ENCODE measurements at regions not wholly inside any gene's neighbourhood (a gene's known extent, or its start where the extent isn't known, plus 50 kb on each side); places are given as distances from the start of the nearest gene placed in this dataset.

DNA sequence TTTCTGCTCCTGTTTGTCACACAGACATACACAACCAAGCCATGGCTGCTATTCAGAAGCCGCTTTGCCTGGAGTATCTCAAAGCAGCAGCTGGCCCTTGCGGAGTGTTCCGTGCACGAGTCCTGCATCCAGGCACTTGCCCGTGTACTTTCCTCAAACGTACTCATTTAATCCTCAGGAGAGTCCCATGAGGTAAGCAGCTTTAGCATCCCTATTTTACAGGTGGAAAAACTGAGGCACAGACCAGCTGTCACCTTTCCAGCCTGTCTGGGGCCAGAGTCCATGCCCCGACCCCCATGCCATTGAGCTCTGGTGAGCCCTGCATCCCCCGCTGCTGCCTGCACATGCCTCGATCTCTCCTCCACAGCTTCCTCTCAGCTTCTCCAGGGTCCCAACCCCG is 130.0 kb downstream of the ERMARD start:
- no peak overlapping the region for H3K27ac ChIP-seq
- TF ChIP-seq, protein P1, sequence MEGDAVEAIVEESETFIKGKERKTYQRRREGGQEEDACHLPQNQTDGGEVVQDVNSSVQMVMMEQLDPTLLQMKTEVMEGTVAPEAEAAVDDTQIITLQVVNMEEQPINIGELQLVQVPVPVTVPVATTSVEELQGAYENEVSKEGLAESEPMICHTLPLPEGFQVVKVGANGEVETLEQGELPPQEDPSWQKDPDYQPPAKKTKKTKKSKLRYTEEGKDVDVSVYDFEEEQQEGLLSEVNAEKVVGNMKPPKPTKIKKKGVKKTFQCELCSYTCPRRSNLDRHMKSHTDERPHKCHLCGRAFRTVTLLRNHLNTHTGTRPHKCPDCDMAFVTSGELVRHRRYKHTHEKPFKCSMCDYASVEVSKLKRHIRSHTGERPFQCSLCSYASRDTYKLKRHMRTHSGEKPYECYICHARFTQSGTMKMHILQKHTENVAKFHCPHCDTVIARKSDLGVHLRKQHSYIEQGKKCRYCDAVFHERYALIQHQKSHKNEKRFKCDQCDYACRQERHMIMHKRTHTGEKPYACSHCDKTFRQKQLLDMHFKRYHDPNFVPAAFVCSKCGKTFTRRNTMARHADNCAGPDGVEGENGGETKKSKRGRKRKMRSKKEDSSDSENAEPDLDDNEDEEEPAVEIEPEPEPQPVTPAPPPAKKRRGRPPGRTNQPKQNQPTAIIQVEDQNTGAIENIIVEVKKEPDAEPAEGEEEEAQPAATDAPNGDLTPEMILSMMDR (conservative IDR thresholded peaks at IDR 0.05): no peak

DNA sequence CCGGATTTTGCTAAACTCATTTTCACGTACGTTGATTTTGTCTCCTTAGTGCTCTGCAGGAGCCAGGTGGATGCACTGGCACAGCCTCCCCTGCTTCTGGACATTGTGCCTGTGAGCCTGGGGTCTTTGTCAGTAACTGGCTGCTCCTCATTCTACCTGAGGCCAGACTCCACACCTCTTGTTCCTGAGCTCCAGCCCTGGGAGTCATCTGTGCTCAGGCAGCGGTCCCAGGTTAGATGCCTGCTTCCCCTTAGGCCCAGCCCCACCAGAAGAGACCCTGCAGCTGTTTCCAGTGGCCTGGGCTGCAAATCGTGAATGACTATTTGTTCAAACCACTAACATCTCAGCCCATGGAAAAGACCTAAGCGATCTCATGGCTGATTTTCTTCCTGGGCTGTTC is 129.1 kb downstream of the ERMARD start:
- H3K27ac ChIP-seq: no peak overlapping the region
- TF ChIP-seq, protein P1 (conservative IDR thresholded peaks at IDR 0.05): no peak

DNA sequence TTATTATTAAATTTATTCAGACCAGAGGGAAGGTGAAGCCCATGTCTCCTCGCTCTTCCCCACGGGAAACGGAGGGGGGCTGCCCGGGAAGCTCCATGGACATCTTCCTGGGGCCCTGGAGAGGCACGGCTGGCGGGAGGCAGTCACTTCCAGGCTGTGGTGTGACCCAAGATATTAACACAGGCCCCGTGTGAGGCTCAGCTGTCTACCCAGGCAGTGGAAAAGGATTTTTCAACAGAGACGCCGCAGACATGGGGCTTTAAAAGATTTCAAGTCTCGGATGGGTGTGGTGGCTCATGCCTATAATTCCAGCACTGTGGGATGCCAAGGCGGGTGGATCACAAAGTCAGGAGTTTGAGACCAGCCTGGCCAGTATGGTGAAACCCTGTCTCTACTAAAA is 117.9 kb downstream of the ERMARD start:
- TF ChIP-seq, protein P1 (conservative IDR thresholded peaks at IDR 0.05): no peak
- H3K27ac ChIP-seq: no peak overlapping the region

GRCh38 chr6:169868458-169868857 is 117.0 kb downstream of the ERMARD start:
- TF ChIP-seq, protein P1 (conservative IDR thresholded peaks at IDR 0.05): no peak
- H3K27ac ChIP-seq: no peak overlapping the region

DNA sequence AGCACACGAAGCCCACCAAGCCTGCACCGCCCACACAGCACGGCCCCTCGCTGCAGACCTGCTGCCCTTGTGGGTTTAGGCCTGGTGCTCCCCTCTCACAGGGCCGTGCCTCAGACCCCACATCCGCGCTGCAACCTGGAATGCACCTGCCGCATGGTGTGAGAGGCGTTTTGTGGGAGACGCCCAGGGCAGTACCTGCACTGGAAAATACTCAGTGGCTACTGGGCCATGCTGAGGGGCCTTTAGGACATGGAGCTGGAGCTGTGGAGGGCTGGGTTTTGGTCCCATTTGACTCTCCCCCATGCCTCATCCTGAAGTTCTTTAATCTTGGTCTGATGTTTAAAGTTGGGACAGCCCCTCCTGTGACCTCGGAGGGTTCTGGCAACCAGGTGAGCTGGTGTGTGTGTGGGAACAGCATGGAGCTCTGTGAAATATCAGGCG is 116.3 kb downstream of the ERMARD start:
- TF ChIP-seq, protein P1 (conservative IDR thresholded peaks at IDR 0.05): no peak
- H3K27ac ChIP-seq: no peak overlapping the region

DNA sequence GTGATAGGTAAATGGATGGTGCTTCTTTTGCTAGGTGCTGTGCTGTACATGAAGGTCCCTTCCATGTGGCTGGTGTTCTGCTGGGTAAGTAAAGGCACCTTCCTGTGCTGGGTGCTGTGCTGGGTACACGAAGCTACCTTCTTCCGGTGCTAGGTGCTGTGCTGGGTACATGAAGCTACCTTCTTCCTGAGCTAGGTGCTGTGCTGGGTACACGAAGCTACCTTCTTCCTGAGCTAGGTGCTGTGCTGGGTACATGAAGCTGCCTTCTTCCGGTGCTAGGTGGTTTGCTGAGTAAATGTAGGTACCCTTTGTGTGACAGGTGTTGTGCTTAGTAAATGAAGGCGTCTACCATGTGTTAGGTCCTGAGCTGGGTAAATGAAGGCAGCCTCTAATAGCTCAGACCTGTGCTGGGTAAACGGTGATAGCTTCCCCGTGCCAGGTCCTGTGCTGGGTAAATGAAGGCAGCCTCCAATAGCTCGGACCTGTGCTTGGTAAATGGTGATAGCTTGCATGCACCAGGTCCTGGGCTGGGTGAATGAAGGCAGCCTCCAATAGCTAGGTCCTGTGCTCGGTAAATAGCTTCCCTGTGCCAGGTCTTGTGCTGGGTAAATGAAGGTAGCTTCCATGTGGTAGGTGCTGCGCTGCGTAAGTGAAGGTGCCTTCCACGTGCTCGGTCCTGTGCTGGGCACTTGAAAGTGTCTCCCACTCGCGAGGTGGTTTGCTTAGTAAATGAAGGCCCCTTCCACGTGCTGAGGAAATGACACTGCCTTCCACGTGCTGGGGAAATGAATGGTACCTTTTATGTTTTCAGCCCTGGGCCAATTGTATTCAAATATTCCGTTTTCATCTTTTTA is 115.5 kb downstream of the ERMARD start:
- H3K27ac ChIP-seq: no peak overlapping the region

GRCh38 chr6:169866140-169866534 is 114.7 kb downstream of the ERMARD start:
- TF ChIP-seq, protein P1 (conservative IDR thresholded peaks at IDR 0.05): no peak
- H3K27ac ChIP-seq: no peak overlapping the region

More for the DNA sequence above, 115.5 kb downstream of the ERMARD start:
- TF ChIP-seq, protein P1 (conservative IDR thresholded peaks at IDR 0.05): no peak
